Fibroblast of mammary gland (primary cell): ENCODE measurements at regions not wholly inside any gene's neighbourhood (a gene's known extent, or its start where the extent isn't known, plus 50 kb on each side); places are given as distances from the start of the nearest gene placed in this dataset.

Experiments
- DNase-seq: peaks from one replicate; pipeline ENCODE4 v3.0.0-alpha.2; 2010; ENCODE audit warnings: low read depth
- H3K4me3 ChIP-seq: 2 replicates; pipeline ENCODE4 v1.5.1; 2011; ENCODE audit warnings: low read depth, mild to moderate bottlenecking, low read length, moderate library complexity; ENCODE audit not compliant: control insufficient read depth
- TF ChIP-seq, protein P1 (sequence below): conservative IDR thresholded peaks from 2 replicates; pipeline ENCODE4 v1.5.1; 2011; ENCODE audit warnings: low read depth, low read length, inconsistent platforms; ENCODE audit not compliant: control insufficient read depth, insufficient read depth

DNA sequence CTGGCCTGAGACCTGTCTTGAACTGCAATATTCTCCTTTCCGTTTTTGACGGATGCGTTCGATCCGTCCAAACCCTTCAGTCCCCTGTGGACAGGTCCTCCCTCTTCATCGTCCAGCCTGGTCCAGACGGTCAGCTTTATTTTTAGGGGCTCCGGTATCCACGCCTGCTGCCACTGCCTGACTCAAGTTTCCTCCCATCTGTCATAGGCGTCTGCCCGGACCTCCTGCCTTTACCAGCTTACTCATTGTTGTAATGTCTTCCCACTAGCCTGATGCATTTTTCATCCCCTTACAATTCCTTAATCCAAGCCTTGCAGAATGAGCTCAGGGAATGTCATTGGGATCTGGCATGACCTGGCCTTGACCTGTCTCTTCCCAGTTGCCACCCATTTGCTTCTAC lies 145.8 kb downstream of the TENT4A start:
- TF ChIP-seq, protein P1, sequence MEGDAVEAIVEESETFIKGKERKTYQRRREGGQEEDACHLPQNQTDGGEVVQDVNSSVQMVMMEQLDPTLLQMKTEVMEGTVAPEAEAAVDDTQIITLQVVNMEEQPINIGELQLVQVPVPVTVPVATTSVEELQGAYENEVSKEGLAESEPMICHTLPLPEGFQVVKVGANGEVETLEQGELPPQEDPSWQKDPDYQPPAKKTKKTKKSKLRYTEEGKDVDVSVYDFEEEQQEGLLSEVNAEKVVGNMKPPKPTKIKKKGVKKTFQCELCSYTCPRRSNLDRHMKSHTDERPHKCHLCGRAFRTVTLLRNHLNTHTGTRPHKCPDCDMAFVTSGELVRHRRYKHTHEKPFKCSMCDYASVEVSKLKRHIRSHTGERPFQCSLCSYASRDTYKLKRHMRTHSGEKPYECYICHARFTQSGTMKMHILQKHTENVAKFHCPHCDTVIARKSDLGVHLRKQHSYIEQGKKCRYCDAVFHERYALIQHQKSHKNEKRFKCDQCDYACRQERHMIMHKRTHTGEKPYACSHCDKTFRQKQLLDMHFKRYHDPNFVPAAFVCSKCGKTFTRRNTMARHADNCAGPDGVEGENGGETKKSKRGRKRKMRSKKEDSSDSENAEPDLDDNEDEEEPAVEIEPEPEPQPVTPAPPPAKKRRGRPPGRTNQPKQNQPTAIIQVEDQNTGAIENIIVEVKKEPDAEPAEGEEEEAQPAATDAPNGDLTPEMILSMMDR, result no peak
- H3K4me3 ChIP-seq, result no peak overlapping the region
- no peak for DNase-seq

DNA sequence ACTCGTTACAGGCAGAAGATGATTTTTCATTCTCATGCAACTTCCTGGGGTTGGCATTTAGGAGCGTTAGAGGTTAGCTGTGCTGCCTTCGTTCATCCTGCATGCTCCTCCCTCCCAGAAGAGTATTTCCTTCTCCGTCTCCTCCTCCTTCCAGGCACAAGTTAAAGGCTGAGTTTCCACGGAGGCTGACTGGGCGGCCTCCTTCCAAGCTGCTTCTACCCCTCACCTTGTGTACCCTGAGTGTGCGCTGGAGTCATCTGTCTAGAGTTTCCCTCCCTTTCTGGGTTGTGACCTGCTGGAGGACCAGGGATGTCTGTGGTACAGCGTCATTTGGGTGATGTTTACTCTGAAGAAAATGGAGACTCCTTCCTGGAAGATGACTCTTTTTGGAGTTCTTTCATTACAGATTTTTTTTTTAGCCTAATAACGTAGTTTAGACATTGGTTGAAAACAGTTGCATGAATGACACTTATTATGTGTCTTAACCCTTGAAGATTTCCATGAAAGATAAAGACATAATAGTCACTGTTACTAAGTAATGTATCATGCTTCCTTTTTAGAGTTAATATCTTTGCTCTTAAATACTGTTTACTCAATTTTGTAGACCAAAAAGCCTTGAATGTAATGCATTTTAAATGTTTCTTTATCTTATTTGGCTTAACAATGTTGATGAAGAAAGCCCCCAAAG lies 146.9 kb downstream of the TENT4A start:
- DNase-seq, result no peak
- no peak overlapping the region for H3K4me3 ChIP-seq
- TF ChIP-seq, protein P1, result no peak

DNA sequence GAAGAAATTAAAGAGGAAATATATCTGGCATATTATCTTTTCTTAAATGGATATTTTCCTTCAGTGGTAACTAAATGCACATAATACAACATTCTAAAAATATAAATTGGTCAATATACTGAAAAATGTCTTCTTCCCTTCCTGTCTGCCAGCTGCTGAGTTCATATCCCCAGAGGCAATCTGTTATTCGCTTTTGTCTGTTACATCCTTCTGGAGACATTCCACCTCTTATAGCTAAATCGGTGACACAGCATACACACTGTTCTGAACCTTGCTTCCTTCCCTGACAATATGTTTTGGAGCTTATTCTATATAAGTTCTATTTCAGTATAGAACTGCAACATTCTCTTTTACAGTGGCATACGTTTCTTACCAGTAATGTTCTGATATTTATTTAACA lies 147.8 kb downstream of the TENT4A start:
- TF ChIP-seq, protein P1, result no peak
- H3K4me3 ChIP-seq, result no peak overlapping the region
- no peak for DNase-seq

DNA sequence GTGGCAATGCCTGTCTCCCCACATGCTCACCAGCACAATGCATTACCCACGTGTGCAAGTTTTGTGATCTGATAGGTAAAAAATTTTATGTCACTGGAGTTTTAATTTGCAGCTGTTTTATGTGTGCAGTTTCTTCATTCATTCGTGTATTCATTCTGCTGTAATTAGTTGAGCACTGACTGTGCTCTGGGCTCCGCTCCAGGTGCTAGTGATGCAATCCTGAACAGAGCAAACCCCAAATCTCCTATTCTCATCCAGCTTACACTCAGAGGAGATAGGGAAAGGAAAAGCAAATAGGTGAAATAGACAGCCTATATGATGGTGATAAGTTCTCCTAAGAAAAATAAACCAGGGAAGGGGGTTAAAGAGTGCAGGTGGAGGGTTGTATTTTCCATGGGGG lies 148.4 kb downstream of the TENT4A start:
- TF ChIP-seq, protein P1, result no peak
- DNase-seq, result peak; percentile 3
- no peak overlapping the region for H3K4me3 ChIP-seq

DNA sequence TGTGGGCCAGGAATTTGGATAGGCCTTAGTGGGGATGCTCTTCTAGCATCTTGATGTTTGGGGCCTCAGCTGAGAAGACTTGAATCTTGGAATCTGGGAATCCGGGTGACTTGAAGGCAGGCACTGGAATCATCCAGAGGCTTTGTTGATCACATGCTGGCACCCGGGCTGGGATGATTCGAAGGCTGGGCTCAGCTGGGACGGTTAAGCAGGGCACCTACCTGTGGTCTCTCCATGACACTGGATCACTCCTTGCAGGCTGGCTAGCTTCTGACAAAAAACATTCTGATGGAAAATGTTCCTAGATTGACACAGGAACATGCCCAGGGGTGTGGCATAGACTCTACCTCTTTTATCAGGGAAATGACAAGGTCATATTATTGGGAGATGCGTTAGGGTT lies 149.1 kb downstream of the TENT4A start:
- DNase-seq, result no peak
- TF ChIP-seq, protein P1, result no peak
- H3K4me3 ChIP-seq, result no peak overlapping the region

DNA sequence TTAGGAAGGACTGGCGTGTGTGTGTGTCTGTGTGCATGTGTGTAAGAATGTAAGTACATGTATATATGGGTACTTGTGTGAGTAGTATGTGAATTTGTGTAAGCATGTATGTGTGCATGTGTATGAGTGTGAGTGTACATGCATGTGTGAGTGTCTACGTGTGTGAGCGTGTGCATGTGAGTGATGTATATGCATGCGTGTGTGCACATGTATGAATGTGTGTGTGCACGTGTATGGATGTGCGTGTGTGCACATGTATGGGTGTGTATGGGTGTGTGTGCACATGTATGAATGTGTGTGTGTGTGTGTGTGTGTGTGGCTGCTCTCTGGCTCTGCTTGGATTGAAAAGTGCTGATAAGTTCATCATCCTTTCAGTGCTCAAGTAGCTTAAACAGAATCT lies 154.5 kb downstream of the TENT4A start:
- H3K4me3 ChIP-seq, result no peak overlapping the region
- TF ChIP-seq, protein P1, result no peak
- no peak for DNase-seq

DNA sequence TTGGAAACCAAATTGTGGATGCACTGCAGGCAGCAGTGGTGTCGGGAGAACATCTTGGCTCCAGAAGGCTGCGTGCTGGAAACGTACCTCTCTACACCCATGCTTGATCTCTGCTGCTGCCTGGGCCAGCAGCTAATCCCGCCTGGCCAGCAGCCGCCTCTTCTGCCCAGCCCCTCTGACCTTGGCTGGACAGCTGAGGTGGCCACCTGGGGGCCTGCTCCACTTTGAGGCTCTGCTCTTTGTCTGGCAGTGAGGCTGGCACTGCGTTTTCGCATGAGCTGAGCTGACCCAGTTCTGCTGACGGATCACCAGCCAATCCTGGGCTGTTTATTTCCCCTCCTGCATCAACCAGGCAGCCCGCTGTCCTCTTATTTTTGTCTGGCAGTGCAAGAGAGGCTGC lies 154.9 kb downstream of the TENT4A start:
- DNase-seq, result no peak
- TF ChIP-seq, protein P1, result no peak
- no peak overlapping the region for H3K4me3 ChIP-seq
